GM11168 (cell line): ENCODE measurements at regions not wholly inside any gene's neighbourhood (a gene's known extent, or its start where the extent isn't known, plus 50 kb on each side); places are given as distances from the start of the nearest gene placed in this dataset.

Experiments
- in situ Hi-C: fragments of 300-500 bp; cut with MboI; formaldehyde crosslinking; loops from one replicate; pipeline ENCODE4 v1.12.0; 2022; ENCODE audit warnings: low sequenced_read_pairs; ENCODE audit not compliant: unreplicated experiment

- in situ Hi-C loops, result no loop called here
Measured at GRCh38 chr1:244957122-244957521, 92.8 kb upstream of the HNRNPU start.

GRCh38 chr1:244955661-244956060 is 91.3 kb upstream of the HNRNPU start:
- in situ Hi-C loops, result no loop called here

- in situ Hi-C loops, result no loop called here
Measured at GRCh38 chr1:244954359-244954758, 90.0 kb upstream of the HNRNPU start.

- in situ Hi-C loops, result no loop called here
Measured at GRCh38 chr1:244953901-244954300, 89.6 kb upstream of the HNRNPU start.

- in situ Hi-C loops, result no loop called here
Measured at GRCh38 chr1:244952940-244953339, 88.6 kb upstream of the HNRNPU start.

GRCh38 chr1:244952280-244952933 is 88.1 kb upstream of the HNRNPU start:
- in situ Hi-C loops, result no loop called here

- in situ Hi-C loops, result no loop called here
Measured at GRCh38 chr1:244948416-244948815, 84.1 kb upstream of the HNRNPU start.

GRCh38 chr1:244945109-244945671 is 80.8 kb upstream of the HNRNPU start:
- in situ Hi-C loops, result no loop called here

GRCh38 chr1:244941121-244941520 is 76.8 kb upstream of the HNRNPU start:
- in situ Hi-C loops, result no loop called here

GRCh38 chr1:244937099-244937498 is 72.8 kb upstream of the HNRNPU start:
- in situ Hi-C loops, result no loop called here

- in situ Hi-C loops, result no loop called here
Measured at GRCh38 chr1:244920911-244921761, 56.8 kb upstream of the HNRNPU start.

- in situ Hi-C loops, result no loop called here
Measured at GRCh38 chr1:244919320-244920282, 55.3 kb upstream of the HNRNPU start.

GRCh38 chr1:244918421-244919319 is 54.3 kb upstream of the HNRNPU start:
- in situ Hi-C loops, result no loop called here

- in situ Hi-C loops, result no loop called here
Measured at GRCh38 chr1:244917073-244917670, 52.8 kb upstream of the HNRNPU start.

- in situ Hi-C loops, result no loop called here
Measured at GRCh38 chr1:244915736-244916135, 51.4 kb upstream of the HNRNPU start.

- in situ Hi-C loops, result no loop called here
Measured at GRCh38 chr1:244914761-244915160, 50.4 kb upstream of the HNRNPU start.
